SK-N-SH (cell line): ENCODE measurements at regions not wholly inside any gene's neighbourhood (a gene's known extent, or its start where the extent isn't known, plus 50 kb on each side); places are given as distances from the start of the nearest gene placed in this dataset.

Source experiments
- CTCF ChIA-PET: fragments of 300-600, 350-600 bp; formaldehyde crosslinking; extraction: SDS; loops from one replicate; lab custom pipeline; 2021; lab: Yijun Ruan, JAX
- POLR2A ChIA-PET: fragments of 350-600 bp; sonication (Branson Sonifier 250); formaldehyde crosslinking; extraction: SDS; loops from one replicate; lab custom pipeline; 2020; ENCODE audit warnings: antibody characterized with exemption, inconsistent platforms; lab: Yijun Ruan, JAX
- DNase-seq: peaks from one replicate; pipeline ENCODE4 v3.0.0; 2012
- H2AFZ ChIP-seq: fragments of 200-600 bp; sonication (generic); 2 replicates; pipeline ENCODE4 v1.8.1; 2016; ENCODE audit warnings: antibody characterized with exemption, mild to moderate bottlenecking, low read depth
- H3F3A ChIP-seq: fragments of 200-600 bp; sonication (generic); replicated peaks from 2 replicates; pipeline ENCODE3; 2016; ENCODE audit warnings: antibody characterized with exemption, mild to moderate bottlenecking; ENCODE audit not compliant: insufficient read depth
- H3K27ac ChIP-seq, 2 experiments: fragments of 200-500 bp in 1 of 2; fragments of 200-600 bp in 1 of 2; sonication (Bioruptor generic) in 1 of 2; sonication (generic), shearing (Covaris generic) in 1 of 2; 2 replicates each; pipeline versions ENCODE4 v1.5.1 to v1.6.1; 2014 to 2016; ENCODE audit warnings: low read depth in 2 of 2, inconsistent platforms in 1 of 2, low read length in 1 of 2, mild to moderate bottlenecking in 1 of 2, mixed read lengths in 1 of 2
- H3K27me3 ChIP-seq: fragments of 200-600 bp; sonication (generic), shearing (Covaris generic); 2 replicates; pipeline ENCODE4 v1.6.1; 2016; ENCODE audit warnings: mixed run types; ENCODE audit not compliant: insufficient read depth
- H3K36me3 ChIP-seq, 2 experiments: fragments of 200-500 bp in 1 of 2; fragments of 200-600 bp in 1 of 2; sonication (Bioruptor generic) in 1 of 2; sonication (generic) in 1 of 2; replicated peaks in 1 of 2; 2 replicates each; pipeline versions ENCODE3 to v1.5.1; 2014 to 2016; ENCODE audit warnings: low read length in 1 of 2, mild to moderate bottlenecking in 1 of 2; ENCODE audit not compliant: insufficient read depth in 2 of 2, control insufficient read depth in 1 of 2
- H3K4me1 ChIP-seq, 2 experiments: fragments of 200-500 bp in 1 of 2; fragments of 200-600 bp in 1 of 2; sonication (Bioruptor generic) in 1 of 2; sonication (generic), shearing (Covaris generic) in 1 of 2; 2 replicates each; pipeline versions ENCODE4 v1.5.1 to v1.6.1; 2014 to 2016; ENCODE audit warnings: low read depth in 1 of 2, low read length in 1 of 2, mixed run types in 1 of 2; ENCODE audit not compliant: insufficient read depth in 2 of 2, control insufficient read depth in 1 of 2
- H3K4me2 ChIP-seq: fragments of 200-600 bp; sonication (generic), shearing (Covaris generic); 2 replicates; pipeline ENCODE4 v1.6.1; 2017; ENCODE audit warnings: mixed run types
- H3K4me3 ChIP-seq, 2 experiments: fragments of 200-500 bp in 1 of 2; fragments of 200-600 bp in 1 of 2; sonication (Bioruptor generic) in 1 of 2; sonication (generic), shearing (Covaris generic) in 1 of 2; 2 replicates each; pipeline versions ENCODE4 v1.5.1 to v1.8.1; 2014 to 2016; ENCODE audit warnings: low read depth in 2 of 2, inconsistent platforms in 1 of 2, low read length in 1 of 2, mild to moderate bottlenecking in 1 of 2, mixed read lengths in 1 of 2, moderate library complexity in 1 of 2
- H3K79me2 ChIP-seq: fragments of 200-600 bp; sonication (generic); 2 replicates; pipeline ENCODE4 v1.8.1; 2017; ENCODE audit warnings: mild to moderate bottlenecking; ENCODE audit not compliant: insufficient read depth
- H3K9ac ChIP-seq: fragments of 200-600 bp; sonication (generic); 2 replicates; pipeline ENCODE4 v1.6.1; 2017; ENCODE audit warnings: mixed run types
- H3K9me2 ChIP-seq: fragments of 200-600 bp; sonication (generic); 2 replicates; pipeline ENCODE4 v1.6.1; 2017; ENCODE audit warnings: mixed run types
- H3K9me3 ChIP-seq: fragments of 200-600 bp; sonication (generic); 2 replicates; pipeline ENCODE4 v1.6.1; 2017; ENCODE audit warnings: mixed run types, mild to moderate bottlenecking, moderate library complexity
- H4K20me1 ChIP-seq: fragments of 200-600 bp; sonication (generic); 2 replicates; pipeline ENCODE4 v1.6.1; 2017; ENCODE audit warnings: mild to moderate bottlenecking, mixed run types; ENCODE audit not compliant: insufficient read depth
- CHD2 ChIP-seq: fragments of 150-350 bp; IDR thresholded peaks from 2 replicates; pipeline ENCODE4 v1.6.1; 2018; ENCODE audit warnings: low read length; ENCODE audit not compliant: partially characterized antibody
- ELF1 ChIP-seq: IDR thresholded peaks from 2 replicates; pipeline ENCODE4 v1.4.0; 2012
- FOXM1 ChIP-seq: IDR thresholded peaks from 2 replicates; pipeline ENCODE4 v1.4.0; 2012; ENCODE audit warnings: low read depth, mild to moderate bottlenecking
- GABPA ChIP-seq: IDR thresholded peaks from 2 replicates; pipeline ENCODE4 v1.4.0; 2012; ENCODE audit warnings: low read depth, mild to moderate bottlenecking
- IRF3 ChIP-seq: fragments of 150-350 bp; IDR thresholded peaks from 2 replicates; pipeline ENCODE4 v1.6.1; 2016; ENCODE audit warnings: mild to moderate bottlenecking, low read depth, low read length
- JUND ChIP-seq: IDR thresholded peaks from 2 replicates; pipeline ENCODE4 v1.4.0; 2012
- MEF2A ChIP-seq: IDR thresholded peaks from 2 replicates; pipeline ENCODE4 v1.4.0; 2012; ENCODE audit warnings: low read depth, borderline replicate concordance
- NFIC ChIP-seq: IDR thresholded peaks from 2 replicates; pipeline ENCODE4 v1.4.0; 2012; ENCODE audit warnings: borderline replicate concordance
- NRF1 ChIP-seq: IDR thresholded peaks from 2 replicates; pipeline ENCODE4 v1.6.1; 2012; ENCODE audit warnings: low read depth, mild to moderate bottlenecking, low read length
- POLR2AphosphoS5 ChIP-seq: IDR thresholded peaks from 2 replicates; pipeline ENCODE4 v1.6.1; 2012; ENCODE audit warnings: low read depth, low read length
- RAD21 ChIP-seq: IDR thresholded peaks from 2 replicates; pipeline ENCODE4 v1.6.1; 2012; ENCODE audit warnings: mild to moderate bottlenecking, low read length
- RXRA ChIP-seq: IDR thresholded peaks from 2 replicates; pipeline ENCODE4 v1.4.0; 2012; ENCODE audit warnings: low read depth, mild to moderate bottlenecking, borderline replicate concordance
- TAF1 ChIP-seq: IDR thresholded peaks from 2 replicates; pipeline ENCODE4 v1.6.1; 2012; ENCODE audit warnings: low read depth, mild to moderate bottlenecking, low read length, moderate library complexity, borderline replicate concordance
- TCF12 ChIP-seq: IDR thresholded peaks from 2 replicates; pipeline ENCODE4 v1.4.0; 2012
- TEAD4 ChIP-seq: IDR thresholded peaks from 2 replicates; pipeline ENCODE4 v1.4.0; 2012; ENCODE audit warnings: mild to moderate bottlenecking, borderline replicate concordance; ENCODE audit not compliant: insufficient read depth
- YY1 ChIP-seq: IDR thresholded peaks from 2 replicates; pipeline ENCODE4 v1.4.0; 2012; ENCODE audit warnings: low read depth, mild to moderate bottlenecking
- WGBS: methylation state at CpG from one replicate; pipeline ENCODE4 v1.1.6; 2017; ENCODE audit warnings: low lambda C conversion rate; 5-methylcytosine and 5-hydroxymethylcytosine counted together
- TF ChIP-seq, protein P1 (sequence below): fragments of 150-350 bp; IDR thresholded peaks from 2 replicates; pipeline ENCODE4 v1.6.1; 2017; ENCODE audit warnings: antibody characterized with exemption, low read length, low read depth, borderline replicate concordance
- TF ChIP-seq, protein P2 (sequence below): fragments of 200-600 bp; sonication (generic); IDR thresholded peaks from 2 replicates; pipeline ENCODE4 v1.6.1; 2017; ENCODE audit warnings: antibody characterized with exemption, mild to moderate bottlenecking, moderate library complexity
- TF ChIP-seq, protein P3 (sequence below): IDR thresholded peaks from 2 replicates; pipeline ENCODE4; 2012

DNA sequence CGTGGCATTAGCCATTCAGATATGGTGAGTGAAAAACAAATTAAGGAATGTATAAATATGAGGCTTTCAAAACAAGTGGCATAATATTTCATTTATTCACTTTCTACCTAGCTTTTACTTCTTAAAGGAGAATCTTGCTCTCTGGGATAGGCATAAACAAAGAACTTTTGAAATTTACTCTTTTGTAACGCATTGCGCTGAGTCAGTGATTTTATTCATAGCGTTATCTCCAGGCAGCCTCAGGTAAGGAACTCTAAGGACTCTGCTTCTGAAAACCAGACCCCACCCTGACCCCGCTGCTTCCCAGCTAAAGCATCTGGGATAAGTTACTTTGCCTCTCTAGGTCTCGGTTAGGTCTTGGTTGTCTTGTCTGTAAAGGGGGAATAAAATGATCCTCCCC, 234.7 kb downstream of the MYLK4 start:
- POLR2A ChIA-PET = no interaction called here
- H3K36me3 ChIP-seq = no peaks in the 10 kb centered on the region
- WGBS = 30% methylated on average over 6 of the region's 6 CpGs
- H3K9ac ChIP-seq = no peak overlapping the region
- no peaks in the 10 kb centered on the region for H3K79me2 ChIP-seq
- DNase-seq = no peak
- peaks cover 50% of the 10 kb centered on the region; the same call in 1 of the 2 replicates for H3K27me3 ChIP-seq
- H3K27ac ChIP-seq = no peak overlapping the region
- CTCF ChIA-PET = interaction anchor here (0.9 kb wide), 1 partner anchor 119 kb away, joined by 3 read pairs; no protein-coding TSS in a partner anchor
- no peak overlapping the region for H3K4me3 ChIP-seq
- no peaks in the 10 kb centered on the region; the same call in 1 of the 2 replicates for H3K9me3 ChIP-seq
- no peaks in the 10 kb centered on the region for H4K20me1 ChIP-seq
- no peaks in the 10 kb centered on the region for H3K9me2 ChIP-seq
- H3K4me2 ChIP-seq = no peak overlapping the region
- H3K4me1 ChIP-seq = no peaks in the 10 kb centered on the region
- no peak overlapping the region for H2AFZ ChIP-seq
- no peaks in the 10 kb centered on the region for H3F3A ChIP-seq
- TF ChIP-seq ELF1 (no peak), NFIC (no peak)
- TF ChIP-seq, protein P1, sequence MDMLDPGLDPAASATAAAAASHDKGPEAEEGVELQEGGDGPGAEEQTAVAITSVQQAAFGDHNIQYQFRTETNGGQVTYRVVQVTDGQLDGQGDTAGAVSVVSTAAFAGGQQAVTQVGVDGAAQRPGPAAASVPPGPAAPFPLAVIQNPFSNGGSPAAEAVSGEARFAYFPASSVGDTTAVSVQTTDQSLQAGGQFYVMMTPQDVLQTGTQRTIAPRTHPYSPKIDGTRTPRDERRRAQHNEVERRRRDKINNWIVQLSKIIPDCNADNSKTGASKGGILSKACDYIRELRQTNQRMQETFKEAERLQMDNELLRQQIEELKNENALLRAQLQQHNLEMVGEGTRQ = no peak

GRCh38 chr6:2514965-2515543, 235.7 kb downstream of the MYLK4 start:
- Histone ChIP-seq H3K27me3 (peaks cover 60% of the 10 kb centered on the region; the same call in 1 of the 2 replicates), H3K27ac (no peak overlapping the region), H3K4me1 (no peaks in the 10 kb centered on the region), H3K9ac (no peak overlapping the region), H4K20me1 (no peaks in the 10 kb centered on the region), H3K9me3 (no peaks in the 10 kb centered on the region), H3K4me2 (no peak overlapping the region), H3K36me3 (no peaks in the 10 kb centered on the region), H3K79me2 (no peaks in the 10 kb centered on the region), H3K4me3 (no peak overlapping the region), H3K9me2 (no peaks in the 10 kb centered on the region), H2AFZ (no peak overlapping the region), H3F3A (no peaks in the 10 kb centered on the region)
- CTCF ChIA-PET = no interaction called here
- no peak for DNase-seq
- TF ChIP-seq RAD21 (no peak), YY1 (no peak), JUND (no peak), TCF12 (no peak), FOXM1 (no peak)
- POLR2A ChIA-PET = no interaction called here
- 19% methylated on average over 12 of the region's 15 CpGs for WGBS

- Histone ChIP-seq H3F3A (no peaks in the 10 kb centered on the region), H3K9ac (no peak overlapping the region), H3K27ac (no peak overlapping the region), H3K36me3 (no peaks in the 10 kb centered on the region), H3K9me3 (no peaks in the 10 kb centered on the region), H3K79me2 (no peaks in the 10 kb centered on the region), H4K20me1 (no peaks in the 10 kb centered on the region), H2AFZ (no peak overlapping the region), H3K4me1 (no peaks in the 10 kb centered on the region), H3K27me3 (peaks cover 66% of the 10 kb centered on the region; the same call in 1 of the 2 replicates), H3K4me2 (no peak overlapping the region), H3K9me2 (no peaks in the 10 kb centered on the region), H3K4me3 (no peak overlapping the region)
- 22% methylated on average over 5 of the region's 5 CpGs for WGBS
- no peak for DNase-seq
- ChIA-PET CTCF (no interaction called here), POLR2A (no interaction called here)
- TF ChIP-seq NRF1 (no peak), IRF3 (no peak), RXRA (no peak), CHD2 (no peak), NFIC (no peak), TEAD4 (no peak), MEF2A (no peak), POLR2AphosphoS5 (no peak), JUND (no peak), RAD21 (no peak), TAF1 (no peak), FOXM1 (no peak), GABPA (no peak)
- TF ChIP-seq, protein P2, sequence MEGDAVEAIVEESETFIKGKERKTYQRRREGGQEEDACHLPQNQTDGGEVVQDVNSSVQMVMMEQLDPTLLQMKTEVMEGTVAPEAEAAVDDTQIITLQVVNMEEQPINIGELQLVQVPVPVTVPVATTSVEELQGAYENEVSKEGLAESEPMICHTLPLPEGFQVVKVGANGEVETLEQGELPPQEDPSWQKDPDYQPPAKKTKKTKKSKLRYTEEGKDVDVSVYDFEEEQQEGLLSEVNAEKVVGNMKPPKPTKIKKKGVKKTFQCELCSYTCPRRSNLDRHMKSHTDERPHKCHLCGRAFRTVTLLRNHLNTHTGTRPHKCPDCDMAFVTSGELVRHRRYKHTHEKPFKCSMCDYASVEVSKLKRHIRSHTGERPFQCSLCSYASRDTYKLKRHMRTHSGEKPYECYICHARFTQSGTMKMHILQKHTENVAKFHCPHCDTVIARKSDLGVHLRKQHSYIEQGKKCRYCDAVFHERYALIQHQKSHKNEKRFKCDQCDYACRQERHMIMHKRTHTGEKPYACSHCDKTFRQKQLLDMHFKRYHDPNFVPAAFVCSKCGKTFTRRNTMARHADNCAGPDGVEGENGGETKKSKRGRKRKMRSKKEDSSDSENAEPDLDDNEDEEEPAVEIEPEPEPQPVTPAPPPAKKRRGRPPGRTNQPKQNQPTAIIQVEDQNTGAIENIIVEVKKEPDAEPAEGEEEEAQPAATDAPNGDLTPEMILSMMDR = no peak
- TF ChIP-seq, protein P3, sequence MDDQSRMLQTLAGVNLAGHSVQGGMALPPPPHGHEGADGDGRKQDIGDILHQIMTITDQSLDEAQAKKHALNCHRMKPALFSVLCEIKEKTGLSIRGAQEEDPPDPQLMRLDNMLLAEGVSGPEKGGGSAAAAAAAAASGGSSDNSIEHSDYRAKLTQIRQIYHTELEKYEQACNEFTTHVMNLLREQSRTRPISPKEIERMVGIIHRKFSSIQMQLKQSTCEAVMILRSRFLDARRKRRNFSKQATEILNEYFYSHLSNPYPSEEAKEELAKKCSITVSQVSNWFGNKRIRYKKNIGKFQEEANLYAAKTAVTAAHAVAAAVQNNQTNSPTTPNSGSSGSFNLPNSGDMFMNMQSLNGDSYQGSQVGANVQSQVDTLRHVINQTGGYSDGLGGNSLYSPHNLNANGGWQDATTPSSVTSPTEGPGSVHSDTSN = no peak
Measured at GRCh38 chr6:2512802-2513201, 237.9 kb downstream of the MYLK4 start.
